ENCODE measurements at regions not wholly inside any gene's neighbourhood (a gene's known extent, or its start where the extent isn't known, plus 50 kb on each side); places are given as distances from the start of the nearest gene placed in this dataset.

DNA sequence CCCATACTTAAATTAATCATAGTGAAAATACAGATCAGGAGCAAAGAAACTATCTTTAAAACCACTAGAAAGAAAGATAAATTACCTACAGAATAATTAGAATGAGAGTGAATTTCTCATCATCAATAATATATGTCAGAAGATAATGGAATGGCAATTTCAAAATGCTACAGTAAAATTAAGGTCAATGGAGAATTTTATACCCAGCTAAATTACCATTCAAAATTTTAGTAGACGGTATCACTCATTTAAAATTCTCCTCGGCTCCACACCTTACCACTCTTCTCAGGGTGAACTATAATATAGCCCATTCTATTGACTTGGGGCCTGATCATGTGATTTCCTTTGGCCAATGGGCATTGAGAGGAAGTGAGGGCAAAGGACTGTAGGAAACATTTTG is 192.5 kb upstream of the TCERG1L start:
- H3K9me3 ChIP-seq (ENCODE audit: control insufficient read depth in 4 of 4, insufficient read depth in 3 of 4, low read length in 3 of 4) = peaks cover 0 to 13% (median 8%) of the 10 kb centered on the region in 4 donors
- no peaks in the 10 kb centered on the region for H3K36me3 ChIP-seq (ENCODE audit: control insufficient read depth in 4 of 4, insufficient read depth in 4 of 4, low read length in 4 of 4)
- 89 to 94% methylated on average over 2 of the region's 2 CpGs for WGBS, 2 donors
- no peak overlapping the region for H3K27ac ChIP-seq (ENCODE audit: low read depth in 1 of 2, low read length in 1 of 2)
- no peaks in the 10 kb centered on the region for H3K4me1 ChIP-seq (ENCODE audit: control insufficient read depth in 5 of 5, insufficient read depth in 5 of 5, low read length in 5 of 5)
- DNase-seq = no peak
- no peaks in the 10 kb centered on the region for H3K27me3 ChIP-seq (ENCODE audit: control insufficient read depth in 3 of 3, insufficient read depth in 3 of 3, low read length in 2 of 3)
- ATAC-seq (ENCODE audit: insufficient read depth, low FRiP score) = no peak
- TF ChIP-seq, protein P1, sequence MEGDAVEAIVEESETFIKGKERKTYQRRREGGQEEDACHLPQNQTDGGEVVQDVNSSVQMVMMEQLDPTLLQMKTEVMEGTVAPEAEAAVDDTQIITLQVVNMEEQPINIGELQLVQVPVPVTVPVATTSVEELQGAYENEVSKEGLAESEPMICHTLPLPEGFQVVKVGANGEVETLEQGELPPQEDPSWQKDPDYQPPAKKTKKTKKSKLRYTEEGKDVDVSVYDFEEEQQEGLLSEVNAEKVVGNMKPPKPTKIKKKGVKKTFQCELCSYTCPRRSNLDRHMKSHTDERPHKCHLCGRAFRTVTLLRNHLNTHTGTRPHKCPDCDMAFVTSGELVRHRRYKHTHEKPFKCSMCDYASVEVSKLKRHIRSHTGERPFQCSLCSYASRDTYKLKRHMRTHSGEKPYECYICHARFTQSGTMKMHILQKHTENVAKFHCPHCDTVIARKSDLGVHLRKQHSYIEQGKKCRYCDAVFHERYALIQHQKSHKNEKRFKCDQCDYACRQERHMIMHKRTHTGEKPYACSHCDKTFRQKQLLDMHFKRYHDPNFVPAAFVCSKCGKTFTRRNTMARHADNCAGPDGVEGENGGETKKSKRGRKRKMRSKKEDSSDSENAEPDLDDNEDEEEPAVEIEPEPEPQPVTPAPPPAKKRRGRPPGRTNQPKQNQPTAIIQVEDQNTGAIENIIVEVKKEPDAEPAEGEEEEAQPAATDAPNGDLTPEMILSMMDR (IDR thresholded peaks at IDR 0.05; ENCODE audit: control extremely low read depth, extremely low read depth) = no peak
- H3K4me3 ChIP-seq = no peak overlapping the region
- H3K9ac ChIP-seq (ENCODE audit: insufficient read depth in 1 of 2, low read length in 2 of 2) = no peak overlapping the region

DNA sequence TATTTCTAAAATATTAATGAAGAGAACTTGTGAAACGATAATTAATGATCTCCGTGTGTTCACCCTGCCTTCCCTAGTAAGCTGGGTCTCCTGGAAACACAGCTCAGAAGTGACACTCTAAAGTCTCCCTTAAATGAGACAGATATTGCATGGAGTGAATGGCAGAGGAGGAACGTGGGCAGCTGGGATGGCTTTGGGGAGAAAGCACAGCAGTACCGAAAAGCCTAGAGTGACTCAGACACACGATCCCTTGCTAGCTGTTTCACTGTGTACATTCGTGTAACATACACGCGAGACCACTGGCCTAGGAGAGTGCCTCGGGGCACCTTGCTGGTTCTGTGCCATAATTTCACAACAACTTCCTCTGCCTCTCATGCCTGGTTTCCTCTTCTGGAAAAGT is 199.9 kb upstream of the TCERG1L start:
- TF ChIP-seq, protein P1 (IDR thresholded peaks at IDR 0.05; ENCODE audit: control extremely low read depth, extremely low read depth) = no peak
- Histone ChIP-seq H3K4me1 (ENCODE audit: control insufficient read depth in 5 of 5, insufficient read depth in 5 of 5, low read length in 5 of 5) (no peaks in the 10 kb centered on the region), H3K36me3 (ENCODE audit: control insufficient read depth in 4 of 4, insufficient read depth in 4 of 4, low read length in 4 of 4) (no peaks in the 10 kb centered on the region), H3K4me3 (no peak overlapping the region), H3K27ac (ENCODE audit: low read depth in 1 of 2, low read length in 1 of 2) (no peak overlapping the region), H3K9ac (ENCODE audit: insufficient read depth in 1 of 2, low read length in 2 of 2) (no peak overlapping the region), H3K27me3 (ENCODE audit: control insufficient read depth in 3 of 3, insufficient read depth in 3 of 3, low read length in 2 of 3) (peaks cover 0 to 2% (median 0%) of the 10 kb centered on the region in 3 donors), H3K9me3 (ENCODE audit: control insufficient read depth in 4 of 4, insufficient read depth in 3 of 4, low read length in 3 of 4) (peaks cover 0 to 9% (median 5%) of the 10 kb centered on the region in 4 donors)
- DNase-seq = no peak
- ATAC-seq (ENCODE audit: insufficient read depth, low FRiP score) = no peak
- 90 to 92% methylated on average over 9 of the region's 9 CpGs for WGBS, 2 donors

DNA sequence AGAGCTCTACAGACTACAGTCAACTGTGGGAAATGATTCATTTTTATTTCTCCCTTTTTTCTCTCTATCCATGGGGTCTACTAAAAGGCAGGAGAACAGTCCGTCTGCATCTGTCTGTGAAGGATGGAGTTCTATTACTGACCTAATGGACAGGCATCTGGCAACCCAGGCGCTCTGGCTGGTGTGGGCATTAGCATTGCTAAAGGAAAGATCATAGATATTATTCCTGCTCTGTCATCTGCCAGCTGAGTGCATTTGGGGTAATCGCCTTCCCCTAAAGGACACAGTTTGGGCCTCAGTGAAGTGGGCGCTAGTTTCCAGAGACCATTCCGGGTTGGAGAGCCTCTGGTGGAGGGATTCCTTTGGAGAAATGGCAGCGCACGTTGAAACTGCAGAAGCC is 201.3 kb upstream of the TCERG1L start:
- Histone ChIP-seq H3K27ac (ENCODE audit: low read depth in 1 of 2, low read length in 1 of 2) (no peak overlapping the region), H3K9ac (ENCODE audit: insufficient read depth in 1 of 2, low read length in 2 of 2) (no peak overlapping the region), H3K36me3 (ENCODE audit: control insufficient read depth in 4 of 4, insufficient read depth in 4 of 4, low read length in 4 of 4) (no peaks in the 10 kb centered on the region), H3K9me3 (ENCODE audit: control insufficient read depth in 4 of 4, insufficient read depth in 3 of 4, low read length in 3 of 4) (peaks cover 0 to 9% (median 5%) of the 10 kb centered on the region in 4 donors), H3K4me3 (no peak overlapping the region), H3K27me3 (ENCODE audit: control insufficient read depth in 3 of 3, insufficient read depth in 3 of 3, low read length in 2 of 3) (peaks cover 0 to 5% (median 0%) of the 10 kb centered on the region in 3 donors), H3K4me1 (ENCODE audit: control insufficient read depth in 5 of 5, insufficient read depth in 5 of 5, low read length in 5 of 5) (no peaks in the 10 kb centered on the region)
- no peak for DNase-seq
- no peak for ATAC-seq (ENCODE audit: insufficient read depth, low FRiP score)
- WGBS, 2 donors = 91 to 93% methylated on average over 7 of the region's 7 CpGs
- TF ChIP-seq, protein P1 (IDR thresholded peaks at IDR 0.05; ENCODE audit: control extremely low read depth, extremely low read depth) = no peak

DNA sequence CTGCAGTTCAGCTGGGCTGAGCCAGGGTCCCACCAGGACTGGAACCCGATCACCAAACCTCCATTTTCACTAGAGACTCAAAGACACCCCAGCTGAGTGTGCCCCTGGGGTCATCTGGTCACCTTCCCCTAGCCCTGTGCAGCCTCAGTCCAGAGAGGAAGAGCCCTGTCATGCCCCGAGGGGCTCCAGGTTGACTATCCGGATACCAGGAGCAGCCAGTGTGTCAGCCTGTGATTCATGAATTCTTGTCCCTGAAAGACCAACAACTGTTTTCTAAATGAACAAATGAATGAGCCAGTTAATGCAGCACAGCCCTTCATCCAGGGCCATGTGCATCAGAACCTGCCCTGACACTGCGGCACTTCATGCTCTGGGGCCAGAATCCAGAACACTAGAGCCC is 201.9 kb upstream of the TCERG1L start:
- TF ChIP-seq, protein P1 (IDR thresholded peaks at IDR 0.05; ENCODE audit: control extremely low read depth, extremely low read depth) = no peak
- WGBS, 2 donors = 84 to 90% methylated on average over 4 of the region's 4 CpGs

More for the DNA sequence above, 201.9 kb upstream of the TCERG1L start:
- DNase-seq (no peak), ATAC-seq (ENCODE audit: insufficient read depth, low FRiP score) (no peak)
- H3K36me3 ChIP-seq (ENCODE audit: control insufficient read depth in 4 of 4, insufficient read depth in 4 of 4, low read length in 4 of 4) = no peaks in the 10 kb centered on the region
- no peak overlapping the region for H3K4me3 ChIP-seq
- no peak overlapping the region for H3K27ac ChIP-seq (ENCODE audit: low read depth in 1 of 2, low read length in 1 of 2)
- no peaks in the 10 kb centered on the region for H3K4me1 ChIP-seq (ENCODE audit: control insufficient read depth in 5 of 5, insufficient read depth in 5 of 5, low read length in 5 of 5)
- no peak overlapping the region for H3K9ac ChIP-seq (ENCODE audit: insufficient read depth in 1 of 2, low read length in 2 of 2)
- H3K9me3 ChIP-seq (ENCODE audit: control insufficient read depth in 4 of 4, insufficient read depth in 3 of 4, low read length in 3 of 4) = peaks cover 0 to 9% (median 5%) of the 10 kb centered on the region in 4 donors
- H3K27me3 ChIP-seq (ENCODE audit: control insufficient read depth in 3 of 3, insufficient read depth in 3 of 3, low read length in 2 of 3) = peaks cover 0 to 5% (median 0%) of the 10 kb centered on the region in 3 donors
